Subcutaneous abdominal adipose tissue (tissue), 5 donors: ENCODE measurements at regions not wholly inside any gene's neighbourhood (a gene's known extent, or its start where the extent isn't known, plus 50 kb on each side); places are given as distances from the start of the nearest gene placed in this dataset.

ENCODE experiments used
- H3K27ac ChIP-seq: one replicate; pipeline ENCODE4 v1.7.0; 2013; ENCODE audit warnings: low read depth, mild to moderate bottlenecking, inconsistent platforms, low read length, moderate library complexity
- H3K27me3 ChIP-seq, 5 donors: one replicate each; pipeline ENCODE4 v1.7.0; 2013; ENCODE audit warnings: low read length in 5 of 5, inconsistent platforms in 1 of 5; ENCODE audit not compliant: control insufficient read depth in 5 of 5, insufficient read depth in 4 of 5
- H3K36me3 ChIP-seq, 5 donors: one replicate each; pipeline ENCODE4 v1.7.0; 2013; ENCODE audit warnings: low read length in 5 of 5; ENCODE audit not compliant: control insufficient read depth in 5 of 5, insufficient read depth in 5 of 5
- H3K4me1 ChIP-seq, 5 donors: one replicate each; pipeline ENCODE4 v1.7.0; 2013; ENCODE audit warnings: low read length in 5 of 5, mild to moderate bottlenecking in 3 of 5, moderate library complexity in 1 of 5; ENCODE audit not compliant: control insufficient read depth in 5 of 5, insufficient read depth in 5 of 5
- H3K4me3 ChIP-seq, 5 donors: one replicate each; pipeline ENCODE4 v1.7.0; 2013; ENCODE audit warnings: low read length in 5 of 5, low read depth in 1 of 5
- H3K9ac ChIP-seq, 5 donors: one replicate each; pipeline ENCODE4 v1.7.0; 2013; ENCODE audit warnings: low read length in 5 of 5, mild to moderate bottlenecking in 4 of 5, moderate library complexity in 3 of 5
- H3K9me3 ChIP-seq, 5 donors: one replicate each; pipeline ENCODE4 v1.7.0; 2013; ENCODE audit warnings: low read length in 5 of 5; ENCODE audit not compliant: control insufficient read depth in 5 of 5
- donor health status: healthy.
- donor health status: healthy.
- donor health status: healthy.
- donor health status: healthy.
- donor health status: healthy.

DNA sequence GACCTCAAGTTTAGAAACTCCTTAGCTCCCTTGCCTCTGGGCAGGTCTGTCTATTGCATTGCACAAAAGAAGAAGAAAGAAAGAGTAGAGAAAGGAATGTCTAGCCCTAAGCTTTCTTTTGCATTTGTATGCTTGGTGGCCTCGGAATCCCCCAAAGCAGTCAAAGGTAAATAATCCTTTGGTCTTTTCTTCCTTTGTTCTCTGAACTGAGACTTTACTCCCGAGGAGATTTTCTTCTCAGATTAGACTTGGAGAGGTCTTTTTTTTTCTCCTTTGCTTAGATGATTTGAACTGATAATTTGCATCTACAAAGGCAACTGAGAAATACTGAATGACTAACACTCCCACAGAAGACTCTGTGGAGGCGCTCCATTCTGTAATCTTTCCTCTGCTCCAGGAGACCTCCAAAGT lies 93.2 kb downstream of the AKR1D1 start:
- Histone ChIP-seq H3K9ac (no peak overlapping the region), H3K9me3 (peaks cover 4 to 15% (median 9%) of the 10 kb centered on the region in 5 donors), H3K27ac (no peak overlapping the region), H3K4me3 (no peak overlapping the region), H3K4me1 (no peaks in the 10 kb centered on the region), H3K36me3 (no peaks in the 10 kb centered on the region), H3K27me3 (no peaks in the 10 kb centered on the region)

DNA sequence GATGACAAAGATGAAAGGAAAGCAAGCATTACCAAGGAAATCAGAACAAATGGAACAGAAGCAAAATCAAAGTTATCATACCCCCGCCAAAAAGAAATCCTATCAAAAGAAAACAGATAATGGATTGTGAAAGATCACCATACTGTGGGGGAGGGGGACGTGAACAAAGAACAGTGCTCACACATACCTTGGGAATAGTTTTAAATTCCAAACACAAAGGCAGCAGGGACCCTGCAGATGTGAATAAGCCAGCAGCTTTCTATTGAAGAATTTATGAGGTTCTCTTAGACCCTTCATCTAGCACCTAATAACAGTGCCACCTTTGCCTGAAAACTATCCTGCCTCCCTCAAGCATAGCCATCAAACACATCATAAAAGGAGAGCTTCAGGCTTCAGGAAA lies 94.0 kb downstream of the AKR1D1 start:
- no peaks in the 10 kb centered on the region for H3K36me3 ChIP-seq

DNA sequence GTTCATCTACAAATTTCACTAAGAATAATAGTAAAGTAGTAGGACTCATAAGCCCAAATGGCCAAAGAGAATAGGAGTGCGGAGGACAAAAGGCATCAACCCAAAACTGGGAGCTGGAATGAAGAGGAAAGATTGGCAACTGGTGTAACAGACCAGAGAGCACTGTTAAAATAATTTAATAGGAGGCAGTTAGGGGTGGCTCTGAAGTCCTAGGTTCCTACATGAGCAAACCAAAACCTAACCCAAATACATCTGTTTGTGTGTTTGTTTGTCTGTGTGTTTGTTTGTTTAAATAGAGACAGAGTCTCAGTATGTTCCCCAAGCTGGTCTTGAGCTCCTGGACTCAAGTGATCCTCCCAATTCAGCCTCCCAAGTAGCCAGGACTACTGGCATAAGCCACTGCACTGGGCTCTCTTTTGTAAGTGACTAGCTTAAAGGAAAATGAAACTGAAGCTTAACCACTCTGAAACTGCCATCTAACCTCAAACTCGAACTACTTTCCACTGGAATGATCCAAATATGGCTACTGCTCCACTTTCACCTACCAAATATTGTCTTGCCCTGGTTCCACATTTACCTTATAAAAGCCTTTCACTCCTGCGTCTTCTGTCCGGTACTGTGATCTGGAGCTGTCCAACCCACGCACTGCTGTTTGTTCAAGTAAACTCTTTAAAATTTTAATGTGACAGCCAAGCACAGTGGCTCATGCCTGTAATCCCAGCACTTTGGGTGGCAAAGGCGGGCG lies 94.9 kb downstream of the AKR1D1 start:
- no peak overlapping the region for H3K4me3 ChIP-seq
- H3K27me3 ChIP-seq = no peaks in the 10 kb centered on the region
- no peaks in the 10 kb centered on the region for H3K36me3 ChIP-seq
- no peak overlapping the region for H3K27ac ChIP-seq
- H3K9ac ChIP-seq = no peak overlapping the region
- no peaks in the 10 kb centered on the region for H3K4me1 ChIP-seq
- H3K9me3 ChIP-seq = peaks cover 0 to 11% (median 5%) of the 10 kb centered on the region in 5 donors

More for the DNA sequence above, 94.0 kb downstream of the AKR1D1 start:
- Histone ChIP-seq H3K4me1 (no peaks in the 10 kb centered on the region), H3K27ac (no peak overlapping the region), H3K27me3 (no peaks in the 10 kb centered on the region), H3K9ac (no peak overlapping the region), H3K4me3 (no peak overlapping the region), H3K9me3 (peaks cover 0 to 14% (median 5%) of the 10 kb centered on the region in 5 donors)

DNA sequence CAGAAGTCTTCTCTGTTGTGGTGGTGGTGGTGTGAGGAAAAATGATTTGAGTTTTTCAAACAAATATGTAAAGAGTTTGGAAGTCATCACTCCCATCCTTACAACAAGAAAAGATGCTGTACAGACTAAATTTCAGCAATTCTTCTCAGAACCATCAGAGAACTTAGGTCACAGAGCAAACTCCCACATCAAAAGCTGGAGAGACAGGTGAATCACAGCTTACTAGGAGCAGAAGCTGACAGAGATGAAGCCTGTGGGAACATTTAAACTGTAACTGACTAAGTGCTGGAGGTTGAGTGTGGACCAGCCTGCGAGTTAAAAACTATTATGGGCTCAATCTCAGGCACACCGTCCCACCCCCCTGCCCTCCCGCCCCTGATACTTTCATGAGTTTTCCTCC lies 97.3 kb downstream of the AKR1D1 start:
- Histone ChIP-seq H3K9ac (no peak overlapping the region), H3K4me3 (no peak overlapping the region), H3K27ac (no peak overlapping the region), H3K4me1 (no peaks in the 10 kb centered on the region), H3K27me3 (no peaks in the 10 kb centered on the region), H3K36me3 (no peaks in the 10 kb centered on the region), H3K9me3 (peaks cover 0 to 11% (median 5%) of the 10 kb centered on the region in 5 donors)

DNA sequence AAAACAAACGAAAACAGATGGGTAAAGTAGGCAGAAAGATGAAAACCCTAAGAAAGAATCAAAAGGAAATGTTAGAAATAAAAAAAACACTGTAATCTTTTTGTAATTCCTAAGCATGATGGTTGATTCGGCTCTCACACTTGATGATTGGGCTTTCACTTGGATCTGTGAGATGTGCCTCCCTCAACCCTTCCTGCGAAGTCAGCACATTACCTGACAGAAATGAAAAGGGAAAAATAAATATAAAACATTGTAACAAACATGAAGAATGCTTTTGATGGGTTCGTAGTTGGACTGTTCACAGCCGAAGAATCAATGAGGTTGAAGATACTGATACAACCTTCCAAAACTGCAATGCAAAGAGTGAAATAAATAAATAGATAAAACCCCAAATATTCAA lies 99.8 kb downstream of the AKR1D1 start:
- Histone ChIP-seq H3K36me3 (no peaks in the 10 kb centered on the region), H3K4me1 (no peaks in the 10 kb centered on the region), H3K9ac (no peak overlapping the region), H3K4me3 (no peak overlapping the region), H3K27me3 (no peaks in the 10 kb centered on the region), H3K9me3 (peaks cover 0 to 11% (median 5%) of the 10 kb centered on the region in 5 donors), H3K27ac (no peak overlapping the region)

DNA sequence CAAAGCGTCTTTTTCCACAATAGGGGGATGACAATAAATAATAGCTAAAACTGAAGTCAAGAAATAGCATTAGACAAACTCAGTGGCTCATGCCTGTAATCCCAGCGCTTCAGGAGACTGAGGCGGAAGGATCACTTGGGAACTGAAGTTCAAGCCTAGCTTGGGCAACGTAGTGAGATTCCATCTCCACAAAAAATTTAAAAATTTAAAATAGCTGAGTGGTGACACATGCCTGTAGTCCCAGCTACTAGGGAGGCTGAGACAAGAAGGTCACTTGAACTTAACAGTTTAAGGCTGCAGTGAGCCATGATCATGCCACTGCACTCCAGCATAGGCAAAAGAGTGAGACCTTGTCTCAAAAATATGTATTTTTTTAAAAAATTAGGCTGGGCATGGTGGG lies 107.9 kb downstream of the AKR1D1 start:
- Histone ChIP-seq H3K27me3 (no peaks in the 10 kb centered on the region), H3K4me1 (no peaks in the 10 kb centered on the region)

DNA sequence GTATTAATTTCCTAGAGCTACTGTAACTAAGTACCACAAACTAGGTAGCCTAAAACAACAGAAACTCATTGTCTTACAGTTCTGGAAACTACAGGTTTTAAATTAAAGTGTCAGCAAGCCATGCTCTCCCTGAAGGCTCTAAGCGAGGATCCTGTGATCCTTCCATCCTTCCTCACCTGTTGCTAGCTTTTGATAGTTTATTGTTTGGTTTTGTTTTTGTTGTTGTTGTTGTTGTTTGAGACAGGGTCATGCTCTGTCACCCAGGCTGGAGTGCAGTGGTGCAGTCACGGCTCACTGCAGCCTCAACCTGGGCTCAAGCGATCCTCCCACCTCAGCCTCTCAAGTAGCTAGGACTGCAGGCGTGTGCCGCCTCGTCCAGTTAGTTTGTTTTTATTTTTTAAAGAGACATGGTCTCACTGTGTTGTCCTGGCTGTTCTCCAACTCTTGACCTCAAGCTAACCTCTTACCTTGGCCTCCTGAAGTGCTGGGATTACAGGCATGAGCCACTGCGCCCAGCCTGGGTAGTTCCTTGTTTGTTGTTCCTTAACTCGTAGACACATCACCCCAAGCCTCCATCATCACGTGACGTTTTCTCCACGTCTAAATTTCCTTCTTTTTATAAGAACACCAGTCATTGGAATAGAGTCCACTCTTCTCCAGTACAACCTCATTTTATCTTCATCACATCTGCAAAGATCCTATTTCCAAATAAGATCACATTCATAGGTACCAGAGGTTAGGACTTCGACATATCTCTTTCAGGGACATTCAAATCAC lies 109.1 kb downstream of the AKR1D1 start:
- Histone ChIP-seq H3K27ac (no peak overlapping the region), H3K4me3 (no peak overlapping the region), H3K9me3 (peaks cover 0 to 12% (median 7%) of the 10 kb centered on the region in 5 donors), H3K4me1 (no peaks in the 10 kb centered on the region), H3K27me3 (no peaks in the 10 kb centered on the region), H3K36me3 (no peaks in the 10 kb centered on the region), H3K9ac (no peak overlapping the region)

More for the DNA sequence above, 107.9 kb downstream of the AKR1D1 start:
- no peak overlapping the region for H3K9ac ChIP-seq
- H3K4me3 ChIP-seq = no peak overlapping the region
- H3K27ac ChIP-seq = no peak overlapping the region
- H3K36me3 ChIP-seq = no peaks in the 10 kb centered on the region
- H3K9me3 ChIP-seq = peaks cover 0 to 11% (median 7%) of the 10 kb centered on the region in 5 donors

DNA sequence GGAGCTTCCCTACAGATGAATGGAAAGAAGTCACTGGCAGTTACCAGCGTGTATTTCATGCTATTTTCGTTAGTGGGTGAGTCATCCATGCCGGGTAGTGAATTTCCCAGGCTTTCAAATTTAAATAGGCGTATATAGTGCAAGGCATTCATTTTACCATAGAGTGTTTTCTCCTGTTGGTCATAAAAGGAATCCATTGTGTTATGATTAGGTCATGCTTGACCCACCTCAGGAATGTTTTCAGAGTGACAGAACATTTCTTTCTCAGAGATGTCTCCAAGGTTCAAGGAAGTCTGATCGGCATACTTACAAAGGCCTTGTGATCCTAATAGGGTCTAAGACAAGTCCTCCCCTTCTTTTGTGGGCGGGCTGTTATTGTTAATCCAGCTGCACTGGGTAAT lies 110.7 kb downstream of the AKR1D1 start:
- Histone ChIP-seq H3K9me3 (peaks cover 0 to 12% (median 7%) of the 10 kb centered on the region in 5 donors), H3K27me3 (no peaks in the 10 kb centered on the region), H3K4me3 (no peak overlapping the region), H3K9ac (no peak overlapping the region), H3K27ac (no peak overlapping the region), H3K4me1 (no peaks in the 10 kb centered on the region), H3K36me3 (no peaks in the 10 kb centered on the region)

DNA sequence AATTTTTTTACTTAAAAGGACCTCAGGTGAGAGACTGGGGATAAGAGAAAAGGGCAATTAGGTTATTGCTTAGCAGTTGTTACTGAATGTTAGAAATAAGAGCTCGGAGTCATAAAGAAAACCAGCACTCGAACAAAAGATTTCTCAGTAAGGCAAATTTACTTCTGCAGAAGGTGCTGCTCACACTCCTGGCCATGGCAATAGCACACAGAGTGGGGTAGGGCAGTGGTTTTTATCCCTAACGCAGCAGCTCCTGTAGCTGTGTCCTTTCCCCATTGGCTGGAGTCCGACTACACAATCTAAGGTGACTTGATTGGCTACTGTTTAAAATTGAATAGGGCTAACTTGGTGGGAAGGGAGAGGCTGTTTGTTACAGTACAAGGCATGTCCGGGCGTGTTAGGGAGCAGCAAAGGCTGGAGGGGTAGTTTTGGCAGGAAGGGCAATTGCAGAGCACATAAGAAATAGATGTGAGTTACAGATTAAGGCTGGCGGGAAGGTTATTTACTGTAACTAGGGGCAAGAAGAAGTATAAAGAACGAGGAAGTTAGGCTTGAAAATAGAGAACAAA lies 112.1 kb downstream of the AKR1D1 start:
- Histone ChIP-seq H3K36me3 (no peaks in the 10 kb centered on the region), H3K27me3 (no peaks in the 10 kb centered on the region), H3K4me1 (no peaks in the 10 kb centered on the region), H3K4me3 (peak overlapping the region in 1 of 5 donors; percentile 4), H3K9ac (no peak overlapping the region), H3K27ac (no peak overlapping the region), H3K9me3 (peaks cover 0 to 12% (median 7%) of the 10 kb centered on the region in 5 donors)

DNA sequence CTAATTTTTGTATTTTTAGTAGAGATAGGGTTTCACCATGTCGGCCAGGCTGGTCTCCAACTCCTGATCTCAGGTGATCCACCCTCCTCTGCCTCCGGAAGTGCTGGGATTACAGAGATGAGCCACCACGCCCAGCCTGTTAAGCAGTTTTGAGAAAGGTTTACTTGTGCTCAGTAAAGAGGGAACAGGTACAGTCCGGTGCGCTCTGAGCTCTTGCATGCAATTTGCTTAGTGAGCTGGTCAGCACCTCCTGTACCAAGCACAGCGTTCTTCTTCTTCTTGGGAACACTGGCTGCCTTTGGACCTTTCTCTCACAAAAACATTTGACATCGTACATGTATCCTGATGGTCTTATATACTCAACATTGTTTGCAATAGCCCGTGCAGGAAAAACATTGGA lies 118.3 kb downstream of the AKR1D1 start:
- no peaks in the 10 kb centered on the region for H3K9me3 ChIP-seq
- peaks cover 0 to 9% (median 3%) of the 10 kb centered on the region in 5 donors for H3K4me1 ChIP-seq
- no peak overlapping the region for H3K4me3 ChIP-seq
- H3K27me3 ChIP-seq = no peaks in the 10 kb centered on the region
- H3K9ac ChIP-seq = no peak overlapping the region
- no peak overlapping the region for H3K27ac ChIP-seq
- H3K36me3 ChIP-seq = no peaks in the 10 kb centered on the region
